Endothelial cell of umbilical vein (primary cell): ENCODE measurements at regions not wholly inside any gene's neighbourhood (a gene's known extent, or its start where the extent isn't known, plus 50 kb on each side); places are given as distances from the start of the nearest gene placed in this dataset.

Experiments
- BruUV-seq: library from RNA; stranded (reverse); fragments of 400-500 nt; replicated peaks from 2 replicates; lab custom pipeline; 2021; lab: Mats Ljungman, UMichigan
- CTCF ChIA-PET: fragments of 300-600, 350-600 bp; sonication (Branson Sonifier 250); formaldehyde crosslinking; loops from one replicate; lab custom pipeline; 2021; ENCODE audit warnings: antibody characterized with exemption, inconsistent platforms; lab: Charles Lee
- POLR2A ChIA-PET: fragments of 300-600, 350-600 bp; sonication (Branson Sonifier 250); formaldehyde crosslinking; loops from one replicate; lab custom pipeline; 2021; ENCODE audit warnings: antibody characterized with exemption, inconsistent platforms; lab: Charles Lee
- DNase-seq: peaks from one replicate; pipeline ENCODE4 v3.0.0-alpha.2; 2011; ENCODE audit warnings: low read depth, low spot score
- FAIRE-seq: peaks from 2 replicates; lab custom pipeline; 2011; peaks lifted over from hg19 to GRCh38; lab: Jason Lieb, UNC
- H2AFZ ChIP-seq: 2 replicates; pipeline ENCODE4 v1.6.0; 2012; ENCODE audit warnings: low read depth, low read length, control low read depth, inconsistent platforms
- H3K27ac ChIP-seq: 2 replicates; pipeline ENCODE4 v1.5.1; 2011; ENCODE audit warnings: low read depth, mild to moderate bottlenecking, control low read depth, low read length, moderate library complexity; ENCODE audit not compliant: insufficient read depth
- H3K27me3 ChIP-seq, 2 experiments: 2 replicates each; pipeline versions ENCODE4 v1.6.0 to v1.6.1; 2011; ENCODE audit warnings: low read length in 2 of 2, mixed read lengths in 1 of 2; ENCODE audit not compliant: control insufficient read depth in 2 of 2, insufficient read depth in 2 of 2
- H3K36me3 ChIP-seq, 2 experiments: 2 replicates in 1 of 2; 3 replicates in 1 of 2; pipeline ENCODE4 v1.5.1; 2011; ENCODE audit warnings: low read length in 2 of 2, mild to moderate bottlenecking in 1 of 2, moderate library complexity in 1 of 2; ENCODE audit not compliant: control insufficient read depth in 2 of 2, insufficient read depth in 2 of 2; ENCODE audit errors: extremely low read depth in 1 of 2
- H3K4me1 ChIP-seq: 3 replicates; pipeline ENCODE4 v1.5.1; 2011; ENCODE audit warnings: mild to moderate bottlenecking, low read length; ENCODE audit not compliant: control insufficient read depth, insufficient read depth; ENCODE audit errors: extremely low read depth
- H3K4me2 ChIP-seq: 2 replicates; pipeline ENCODE4 v1.6.1; 2011; ENCODE audit warnings: low read length, control low read depth, mixed read lengths; ENCODE audit not compliant: insufficient read depth
- H3K4me3 ChIP-seq, 3 experiments: fragments of 200-600 bp in 1 of 3; sonication (generic), shearing (Covaris generic) in 1 of 3; replicated peaks in 1 of 3; 2 replicates each; pipeline ENCODE4 v1.5.1; 2011 to 2016; ENCODE audit warnings: control low read depth in 3 of 3, low read length in 3 of 3, mild to moderate bottlenecking in 2 of 3, inconsistent platforms in 1 of 3, low read depth in 1 of 3, moderate library complexity in 1 of 3; ENCODE audit not compliant: insufficient read depth in 1 of 3
- H3K79me2 ChIP-seq: 2 replicates; pipeline ENCODE4 v1.6.0; 2012; ENCODE audit warnings: low read length, inconsistent platforms; ENCODE audit not compliant: control insufficient read depth, insufficient read depth
- H3K9ac ChIP-seq: replicated peaks from 2 replicates; pipeline ENCODE3; 2011; ENCODE audit warnings: low read length, control low read depth; ENCODE audit not compliant: insufficient read depth; ENCODE audit errors: extremely low read depth
- H3K9me1 ChIP-seq: replicated peaks from 3 replicates; pipeline ENCODE4 v1.6.0; 2011; ENCODE audit warnings: mild to moderate bottlenecking, low read length; ENCODE audit not compliant: control insufficient read depth, insufficient read depth; ENCODE audit errors: extremely low read depth
- H3K9me3 ChIP-seq: replicated peaks from 2 replicates; pipeline ENCODE4 v1.5.1; 2012; ENCODE audit warnings: low read length, inconsistent platforms; ENCODE audit not compliant: control insufficient read depth, insufficient read depth
- H4K20me1 ChIP-seq: replicated peaks from 2 replicates; pipeline ENCODE3; 2011; ENCODE audit warnings: mild to moderate bottlenecking, low read length; ENCODE audit not compliant: control insufficient read depth, insufficient read depth; ENCODE audit errors: extremely low read depth
- EZH2 ChIP-seq: IDR thresholded peaks from 2 replicates; pipeline ENCODE4 v1.6.1; 2012; ENCODE audit warnings: borderline replicate concordance, low read depth, mild to moderate bottlenecking, moderate library complexity, low read length, inconsistent platforms; ENCODE audit not compliant: severe bottlenecking
- FOS ChIP-seq: IDR thresholded peaks from 2 replicates; pipeline ENCODE4 v1.6.1; 2011; ENCODE audit warnings: mild to moderate bottlenecking, low read length, moderate library complexity, borderline replicate concordance; ENCODE audit not compliant: insufficient read depth
- GATA2 ChIP-seq: IDR thresholded peaks from 2 replicates; pipeline ENCODE4 v1.7.0; 2011; ENCODE audit warnings: low read depth, mild to moderate bottlenecking, moderate library complexity, mixed read lengths, low read length; ENCODE audit not compliant: insufficient read length, insufficient read depth
- JUN ChIP-seq: IDR thresholded peaks from 2 replicates; pipeline ENCODE4 v1.6.1; 2011; ENCODE audit warnings: borderline replicate concordance, low read depth; ENCODE audit not compliant: insufficient read length, insufficient read depth
- MYC ChIP-seq: IDR thresholded peaks from one replicate; pipeline ENCODE4 v1.6.1; 2011; ENCODE audit warnings: mild to moderate bottlenecking, low read depth, low read length
- POLR2A ChIP-seq: IDR thresholded peaks from 2 replicates; pipeline ENCODE4 v1.6.1; 2012; ENCODE audit warnings: low read depth, mild to moderate bottlenecking, control low read depth, low read length
- POLR2AphosphoS5 ChIP-seq: IDR thresholded peaks from 2 replicates; pipeline ENCODE4 v1.6.1; 2012; ENCODE audit warnings: low read depth, mild to moderate bottlenecking, control low read depth, low read length, moderate library complexity; ENCODE audit not compliant: insufficient read depth
- dilution Hi-C: fragments of 300-500 bp; cut with MboI; formaldehyde crosslinking; loops from one replicate; pipeline ENCODE4 v1.15.0; 2019; ENCODE audit warnings: low sequenced_read_pairs; ENCODE audit not compliant: extremely low pct_ligation_motif_present
- intact Hi-C: fragments of 100-400 bp; cut with micrococcal nuclease; formaldehyde crosslinking; loops from one replicate; pipeline ENCODE4 v1.10.0; 2022
- TF ChIP-seq, protein P1 (sequence below): IDR thresholded peaks from 2 replicates; pipeline ENCODE4 v1.6.1; 2011; ENCODE audit not compliant: insufficient read depth, insufficient read length
- TF ChIP-seq, protein P2 (sequence below), 2 donors: IDR thresholded peaks; 1 replicate in 1 of 2; 2 replicates in 1 of 2; pipeline ENCODE4 v1.5.1; 2011; ENCODE audit warnings: low read length in 2 of 2, mild to moderate bottlenecking in 2 of 2, moderate library complexity in 2 of 2, control low read depth in 1 of 2, inconsistent platforms in 1 of 2, low read depth in 1 of 2; ENCODE audit not compliant: insufficient read depth in 1 of 2; ENCODE audit errors: extremely low read depth in 1 of 2

DNA sequence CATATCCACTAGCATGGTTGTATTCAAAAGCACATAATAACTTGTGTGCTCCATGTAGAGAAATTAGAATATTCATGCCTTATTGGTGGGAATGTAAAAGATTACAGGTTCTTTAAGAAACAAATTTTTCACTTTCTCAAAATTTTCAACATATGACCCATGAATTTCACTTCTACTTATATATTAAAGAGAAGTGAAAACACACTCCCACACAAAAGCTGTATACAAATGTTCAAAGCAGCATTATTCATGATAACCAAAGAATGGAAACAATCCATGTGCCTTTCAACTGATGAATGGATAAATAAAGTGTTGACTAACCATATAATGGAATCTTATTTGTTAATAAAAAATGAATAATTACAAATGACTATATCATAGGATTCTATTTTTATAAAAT, 694.5 kb upstream of the PCDH15 start:
- Histone ChIP-seq H2AFZ (no peak overlapping the region), H3K79me2 (no peaks in the 10 kb centered on the region), H3K36me3 (no peaks in the 10 kb centered on the region), H3K27me3 (no peaks in the 10 kb centered on the region), H3K4me1 (no peaks in the 10 kb centered on the region), H3K9me1 (no peaks in the 10 kb centered on the region), H4K20me1 (no peaks in the 10 kb centered on the region), H3K9me3 (no peaks in the 10 kb centered on the region), H3K27ac (no peak overlapping the region), H3K4me3 (no peak overlapping the region), H3K4me2 (no peak overlapping the region), H3K9ac (no peak overlapping the region)
- TF ChIP-seq POLR2AphosphoS5 (no peak), FOS (no peak), MYC (no peak), POLR2A (no peak), EZH2 (no peak), GATA2 (no peak), JUN (no peak)
- TF ChIP-seq, protein P1, sequence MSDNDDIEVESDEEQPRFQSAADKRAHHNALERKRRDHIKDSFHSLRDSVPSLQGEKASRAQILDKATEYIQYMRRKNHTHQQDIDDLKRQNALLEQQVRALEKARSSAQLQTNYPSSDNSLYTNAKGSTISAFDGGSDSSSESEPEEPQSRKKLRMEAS: no peak
- TF ChIP-seq, protein P2, sequence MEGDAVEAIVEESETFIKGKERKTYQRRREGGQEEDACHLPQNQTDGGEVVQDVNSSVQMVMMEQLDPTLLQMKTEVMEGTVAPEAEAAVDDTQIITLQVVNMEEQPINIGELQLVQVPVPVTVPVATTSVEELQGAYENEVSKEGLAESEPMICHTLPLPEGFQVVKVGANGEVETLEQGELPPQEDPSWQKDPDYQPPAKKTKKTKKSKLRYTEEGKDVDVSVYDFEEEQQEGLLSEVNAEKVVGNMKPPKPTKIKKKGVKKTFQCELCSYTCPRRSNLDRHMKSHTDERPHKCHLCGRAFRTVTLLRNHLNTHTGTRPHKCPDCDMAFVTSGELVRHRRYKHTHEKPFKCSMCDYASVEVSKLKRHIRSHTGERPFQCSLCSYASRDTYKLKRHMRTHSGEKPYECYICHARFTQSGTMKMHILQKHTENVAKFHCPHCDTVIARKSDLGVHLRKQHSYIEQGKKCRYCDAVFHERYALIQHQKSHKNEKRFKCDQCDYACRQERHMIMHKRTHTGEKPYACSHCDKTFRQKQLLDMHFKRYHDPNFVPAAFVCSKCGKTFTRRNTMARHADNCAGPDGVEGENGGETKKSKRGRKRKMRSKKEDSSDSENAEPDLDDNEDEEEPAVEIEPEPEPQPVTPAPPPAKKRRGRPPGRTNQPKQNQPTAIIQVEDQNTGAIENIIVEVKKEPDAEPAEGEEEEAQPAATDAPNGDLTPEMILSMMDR (IDR thresholded peaks at IDR 0.05; ENCODE audit: extremely low read depth in 1 of 2, insufficient read depth in 1 of 2, low read depth in 1 of 2, low read length in 2 of 2): no peak
- ChIA-PET CTCF (no interaction called here), POLR2A (no interaction called here)
- DNase-seq (no peak), FAIRE-seq (no peak)
- intact Hi-C loops: no loop called here
- BruUV-seq: no TSS peak
- dilution Hi-C loops: no loop called here
